ENCODE measurements at regions not wholly inside any gene's neighbourhood (a gene's known extent, or its start where the extent isn't known, plus 50 kb on each side); places are given as distances from the start of the nearest gene placed in this dataset.

DNA sequence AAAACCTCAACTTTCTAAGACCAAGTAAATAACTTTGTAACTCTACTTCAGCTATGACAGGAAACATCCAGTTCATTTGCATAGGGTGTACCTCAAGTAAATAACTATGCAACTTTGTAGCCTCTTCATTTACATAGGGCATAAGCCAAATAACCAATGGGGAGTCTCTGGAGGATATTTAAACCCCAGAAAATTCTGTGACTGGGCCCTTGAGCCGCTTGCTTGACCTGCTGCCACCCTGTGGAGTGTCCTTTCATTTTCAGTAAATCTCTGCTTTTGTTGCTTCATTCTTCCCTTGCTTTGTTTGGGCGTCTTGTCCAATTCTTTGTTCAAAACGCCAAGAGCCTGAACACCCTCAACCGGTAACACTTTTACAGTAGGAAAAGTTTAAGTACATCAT, 1112.7 kb upstream of the NRXN1 start:
- TF ChIP-seq, protein P1, sequence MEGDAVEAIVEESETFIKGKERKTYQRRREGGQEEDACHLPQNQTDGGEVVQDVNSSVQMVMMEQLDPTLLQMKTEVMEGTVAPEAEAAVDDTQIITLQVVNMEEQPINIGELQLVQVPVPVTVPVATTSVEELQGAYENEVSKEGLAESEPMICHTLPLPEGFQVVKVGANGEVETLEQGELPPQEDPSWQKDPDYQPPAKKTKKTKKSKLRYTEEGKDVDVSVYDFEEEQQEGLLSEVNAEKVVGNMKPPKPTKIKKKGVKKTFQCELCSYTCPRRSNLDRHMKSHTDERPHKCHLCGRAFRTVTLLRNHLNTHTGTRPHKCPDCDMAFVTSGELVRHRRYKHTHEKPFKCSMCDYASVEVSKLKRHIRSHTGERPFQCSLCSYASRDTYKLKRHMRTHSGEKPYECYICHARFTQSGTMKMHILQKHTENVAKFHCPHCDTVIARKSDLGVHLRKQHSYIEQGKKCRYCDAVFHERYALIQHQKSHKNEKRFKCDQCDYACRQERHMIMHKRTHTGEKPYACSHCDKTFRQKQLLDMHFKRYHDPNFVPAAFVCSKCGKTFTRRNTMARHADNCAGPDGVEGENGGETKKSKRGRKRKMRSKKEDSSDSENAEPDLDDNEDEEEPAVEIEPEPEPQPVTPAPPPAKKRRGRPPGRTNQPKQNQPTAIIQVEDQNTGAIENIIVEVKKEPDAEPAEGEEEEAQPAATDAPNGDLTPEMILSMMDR (IDR thresholded peaks at IDR 0.05) = no peak
- no peak for TF ChIP-seq EP300 (IDR thresholded peaks at IDR 0.05)
